ENCODE measurements at regions not wholly inside any gene's neighbourhood (a gene's known extent, or its start where the extent isn't known, plus 50 kb on each side); places are given as distances from the start of the nearest gene placed in this dataset.

- no peak for DNase-seq
- no peak overlapping the region for H3K4me3 ChIP-seq
- no peak overlapping the region for H3K27ac ChIP-seq
- H3K4me1 ChIP-seq: peaks cover 0 to 16% (median 0%) of the 10 kb centered on the region in 3 donors
- intact Hi-C loops (cut with DNase I): no loop called here
- H3K36me3 ChIP-seq: no peaks in the 10 kb centered on the region
- H3K27me3 ChIP-seq: no peaks in the 10 kb centered on the region
- no peaks in the 10 kb centered on the region for H3K9me3 ChIP-seq
- TF ChIP-seq CTCF (IDR thresholded peaks at IDR 0.05) (no peak), POLR2A (IDR thresholded peaks at IDR 0.05) (no peak)
- 87 to 95% methylated on average over 8 to 9 of the region's 11 CpGs for WGBS, 2 donors
These were observed 233.2 kb downstream of the KLF6 start for GRCh38 chr10:3551761-3552160.

DNA sequence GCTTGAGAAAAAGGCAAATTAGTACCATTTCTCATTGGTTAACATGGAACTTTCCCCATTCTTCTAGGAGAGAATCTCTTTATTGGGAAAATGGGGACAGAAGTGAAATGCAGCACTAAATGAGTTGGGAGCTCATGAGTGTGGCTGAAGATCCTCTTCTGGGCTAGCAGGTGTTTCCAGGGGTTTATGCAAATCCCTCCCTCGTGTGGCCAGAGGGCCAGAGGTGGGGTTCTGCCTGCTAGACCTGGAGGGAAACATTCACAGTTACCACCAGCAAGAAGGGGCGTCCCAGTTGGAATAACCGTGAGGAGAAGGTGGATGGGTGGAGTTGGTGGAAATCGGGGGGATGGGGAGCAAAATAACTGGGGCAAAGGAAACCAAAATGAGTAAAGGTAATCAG is 235.9 kb downstream of the KLF6 start:
- no peaks in the 10 kb centered on the region for H3K9me3 ChIP-seq
- intact Hi-C loops (cut with DNase I): no loop called here
- peaks cover 0 to 16% (median 0%) of the 10 kb centered on the region in 3 donors for H3K4me1 ChIP-seq
- WGBS, 2 donors: 69 to 77% methylated on average over 3 to 4 of the region's 4 CpGs
- no peaks in the 10 kb centered on the region for H3K27me3 ChIP-seq
- no peaks in the 10 kb centered on the region for H3K36me3 ChIP-seq
- no peak overlapping the region for H3K4me3 ChIP-seq
- DNase-seq: no peak
- peak overlapping the region in 2 of 4 donors; percentile 1 to 10 for H3K27ac ChIP-seq
- TF ChIP-seq CTCF (IDR thresholded peaks at IDR 0.05) (no peak), POLR2A (IDR thresholded peaks at IDR 0.05) (no peak)

DNA sequence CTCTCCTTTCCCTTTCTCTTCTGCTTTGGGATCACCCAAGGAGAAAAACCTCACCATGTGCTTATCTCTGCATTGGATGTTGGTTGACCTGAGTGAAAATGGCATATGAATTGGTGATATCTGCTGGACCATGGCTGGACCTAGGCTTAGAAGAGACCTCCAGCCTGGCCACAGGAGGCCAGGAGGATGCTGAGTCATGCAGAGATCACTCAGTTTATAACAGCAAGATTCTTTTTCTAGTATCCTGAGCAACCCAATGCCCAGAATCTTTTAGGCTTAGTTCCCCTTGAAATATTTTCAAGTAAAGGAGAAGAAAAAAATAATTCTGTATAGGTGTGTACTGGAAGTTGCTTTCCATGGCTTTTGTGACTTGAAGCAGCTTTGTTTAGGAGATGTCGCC is 236.3 kb downstream of the KLF6 start:
- peaks cover 0 to 16% (median 0%) of the 10 kb centered on the region in 3 donors for H3K4me1 ChIP-seq
- no peak for DNase-seq
- 89 to 100% methylated on average over 1 of the region's 1 CpG for WGBS, 2 donors
- no peaks in the 10 kb centered on the region for H3K9me3 ChIP-seq
- H3K27ac ChIP-seq: peak overlapping the region in 2 of 4 donors; percentile 1 to 10
- intact Hi-C loops (cut with DNase I): no loop called here
- no peak overlapping the region for H3K4me3 ChIP-seq
- H3K36me3 ChIP-seq: no peaks in the 10 kb centered on the region
- H3K27me3 ChIP-seq: no peaks in the 10 kb centered on the region
- TF ChIP-seq POLR2A (IDR thresholded peaks at IDR 0.05): no peak
- no peak for TF ChIP-seq CTCF (IDR thresholded peaks at IDR 0.05)

DNA sequence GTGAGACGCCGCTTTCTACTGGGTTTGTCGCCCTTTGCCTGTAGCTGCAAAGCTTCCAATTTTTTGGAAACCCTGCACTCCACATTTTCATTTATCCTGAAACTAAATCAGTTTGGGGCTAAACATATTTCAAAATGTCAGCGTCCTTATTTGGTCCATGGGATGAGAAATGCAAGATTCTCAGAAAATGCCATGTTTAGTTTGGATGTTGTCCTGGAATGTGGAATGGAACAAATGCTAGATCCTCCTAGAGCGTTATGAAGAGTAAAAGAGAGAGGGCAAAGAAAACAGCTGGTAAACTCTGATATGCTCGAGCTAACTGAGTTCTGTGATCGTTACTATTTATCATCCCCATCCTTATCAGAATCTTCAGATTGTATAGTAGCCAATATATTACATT is 236.9 kb downstream of the KLF6 start:
- intact Hi-C loops (cut with DNase I): no loop called here
- Histone ChIP-seq H3K27me3 (no peaks in the 10 kb centered on the region), H3K27ac (no peak overlapping the region), H3K4me1 (peaks cover 0 to 20% (median 0%) of the 10 kb centered on the region in 3 donors), H3K9me3 (no peaks in the 10 kb centered on the region), H3K36me3 (no peaks in the 10 kb centered on the region), H3K4me3 (no peak overlapping the region)
- DNase-seq: no peak
- 70 to 73% methylated on average over 7 of the region's 7 CpGs for WGBS, 2 donors
- TF ChIP-seq POLR2A (IDR thresholded peaks at IDR 0.05): no peak
- no peak for TF ChIP-seq CTCF (IDR thresholded peaks at IDR 0.05)

DNA sequence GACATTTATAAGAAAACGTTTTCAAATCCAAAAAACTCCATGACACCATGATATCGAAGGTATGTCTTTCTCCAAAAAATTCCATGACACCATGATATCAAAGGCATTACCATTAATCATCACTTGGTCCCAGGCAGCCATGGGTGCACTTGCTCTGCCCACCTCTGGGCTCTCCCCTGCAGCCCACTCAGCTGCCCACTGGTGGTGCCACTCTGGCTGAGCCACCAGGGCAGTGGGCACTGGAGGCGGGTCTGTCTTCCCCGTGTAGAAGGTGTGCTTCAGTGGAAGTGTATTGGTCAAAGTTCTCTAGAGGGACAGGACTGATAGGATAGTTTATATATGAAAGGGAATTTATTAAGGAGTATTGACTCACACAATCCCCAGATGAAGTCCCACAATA is 240.4 kb downstream of the KLF6 start:
- Histone ChIP-seq H3K9me3 (no peaks in the 10 kb centered on the region), H3K27me3 (no peaks in the 10 kb centered on the region), H3K27ac (no peak overlapping the region), H3K4me3 (no peak overlapping the region), H3K36me3 (no peaks in the 10 kb centered on the region), H3K4me1 (peaks cover 0 to 36% (median 14%) of the 10 kb centered on the region in 3 donors)
- no peak for DNase-seq
- intact Hi-C loops (cut with DNase I): no loop called here
- no peak for TF ChIP-seq POLR2A (IDR thresholded peaks at IDR 0.05)
- no peak for TF ChIP-seq CTCF (IDR thresholded peaks at IDR 0.05)
- 76 to 90% methylated on average over 2 to 4 of the region's 4 CpGs for WGBS, 2 donors
